ENCODE measurements at regions not wholly inside any gene's neighbourhood (a gene's known extent, or its start where the extent isn't known, plus 50 kb on each side); places are given as distances from the start of the nearest gene placed in this dataset.
"Not testable (repeated sequence)": the region's sequence is repeated elsewhere in the genome, so short reads cannot be mapped to it uniquely, and the experiment has no call there.

DNA sequence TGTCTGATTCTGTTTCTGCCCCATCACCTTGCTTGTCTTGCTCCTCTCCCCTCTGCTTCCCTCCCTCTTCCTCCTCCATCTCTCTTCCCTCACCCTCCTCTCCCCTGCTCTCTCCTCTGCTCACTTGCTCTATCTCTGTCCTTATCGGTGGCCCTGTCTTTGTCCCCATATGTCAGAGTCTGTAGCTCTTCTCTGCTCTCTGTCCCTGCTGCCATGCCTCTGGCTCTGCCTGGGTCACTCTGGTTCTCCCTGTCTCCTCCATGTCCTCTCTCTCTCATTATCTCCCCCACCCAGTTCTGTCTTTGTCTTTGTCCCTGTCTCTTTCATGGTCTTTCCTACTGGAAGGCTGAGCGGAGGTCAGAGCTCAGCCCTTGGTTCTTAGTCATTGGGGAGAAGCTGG is 169.1 kb upstream of the NLRP1 start:
- no peak for DNase-seq

GRCh38 chr17:5757314-5757907 is 173.1 kb upstream of the NLRP1 start:
- no peak for DNase-seq

DNA sequence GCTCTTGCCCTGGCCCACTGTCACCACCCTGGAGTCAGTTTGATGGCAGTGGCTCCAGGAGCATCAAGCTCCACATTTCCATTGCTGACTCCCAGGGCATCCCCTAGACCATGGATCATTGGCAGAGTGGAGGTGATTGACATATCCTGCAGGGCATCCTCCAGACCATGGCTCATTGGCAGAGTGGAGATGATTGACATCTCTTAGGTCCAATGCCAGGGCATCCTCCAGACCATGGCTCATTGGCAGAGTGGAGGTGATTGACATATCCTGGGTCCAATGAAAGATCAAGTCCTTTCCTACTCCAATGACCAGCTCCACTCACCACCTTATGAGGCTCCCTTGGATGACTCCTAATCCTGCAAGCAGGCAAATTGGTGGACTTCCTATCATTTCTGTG is 174.3 kb upstream of the NLRP1 start:
- no peak for DNase-seq

GRCh38 chr17:5759501-5759925 is 175.2 kb upstream of the NLRP1 start:
- no peak for DNase-seq

- no peak for DNase-seq
These were observed 177.9 kb upstream of the NLRP1 start for GRCh38 chr17:5762191-5762590.

- no peak for DNase-seq
These were observed 179.4 kb upstream of the NLRP1 start for GRCh38 chr17:5763595-5764306.

DNA sequence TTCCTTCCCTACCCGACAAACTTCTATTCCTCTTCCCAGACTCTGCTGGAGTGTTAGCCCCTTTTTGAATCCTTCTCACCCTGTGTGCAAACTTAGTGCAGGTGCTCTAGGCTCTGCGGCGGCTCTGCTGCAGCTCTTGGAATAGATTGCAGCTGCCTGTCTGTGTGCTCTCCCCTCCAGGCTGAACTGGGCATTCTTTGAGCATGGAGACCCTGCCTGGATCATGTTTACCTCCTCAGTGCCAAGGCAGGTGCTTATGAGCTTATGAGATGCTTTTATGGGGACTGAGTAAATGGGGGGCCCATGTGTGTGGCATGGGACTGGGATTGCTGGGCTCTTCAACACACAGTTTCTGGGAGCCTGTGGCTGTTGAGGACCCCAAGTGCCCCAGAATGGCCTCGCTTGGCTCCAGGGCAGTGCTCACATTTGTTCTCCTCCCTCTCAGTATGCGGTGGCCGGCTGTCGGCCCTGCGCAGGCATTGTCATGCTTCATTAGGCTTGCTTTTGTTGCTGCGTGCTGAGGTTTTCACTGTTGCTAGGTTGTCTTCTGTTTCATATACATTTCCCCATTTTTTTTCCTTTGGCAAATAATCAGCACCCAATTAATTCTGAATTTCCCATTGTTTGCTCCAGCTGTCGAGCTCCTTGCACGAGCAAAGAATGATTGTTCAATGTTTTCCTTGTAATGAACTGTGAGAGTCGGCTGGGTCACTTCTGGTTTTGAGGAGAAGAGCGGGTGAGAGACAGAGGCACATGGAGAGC is 185.5 kb upstream of the NLRP1 start:
- peak; percentile 59 for DNase-seq

GRCh38 chr17:5770441-5771270 is 186.3 kb upstream of the NLRP1 start:
- DNase-seq = no peak

- DNase-seq = not testable (repeated sequence)
These were observed 186.9 kb upstream of the NLRP1 start for GRCh38 chr17:5771271-5771577.

DNA sequence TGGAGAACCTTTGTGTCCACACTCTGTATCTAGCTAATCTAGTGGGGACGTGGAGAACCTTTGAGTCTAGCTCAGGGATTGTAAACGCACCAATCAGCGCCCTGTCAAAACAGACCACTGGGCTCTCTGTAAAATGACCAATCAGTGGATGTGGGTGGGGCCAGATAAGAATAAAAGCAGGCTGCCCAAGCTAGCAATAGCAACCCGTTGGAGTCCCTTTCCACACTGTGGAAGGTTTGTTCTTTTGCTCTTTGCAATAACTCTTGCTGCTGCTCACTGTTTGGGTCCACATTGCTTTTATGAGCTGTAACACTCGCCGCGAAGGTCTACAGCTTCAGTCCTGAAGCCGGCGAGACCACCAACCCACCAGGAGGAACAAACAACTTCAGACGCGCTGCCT is 187.7 kb upstream of the NLRP1 start:
- DNase-seq = not testable (repeated sequence)

- no peak for DNase-seq
These were observed 188.4 kb upstream of the NLRP1 start for GRCh38 chr17:5772720-5773119.

GRCh38 chr17:5773816-5774360 is 189.6 kb upstream of the NLRP1 start:
- no peak for DNase-seq

- no peak for DNase-seq
These were observed 190.8 kb upstream of the NLRP1 start for GRCh38 chr17:5775098-5775497.

DNA sequence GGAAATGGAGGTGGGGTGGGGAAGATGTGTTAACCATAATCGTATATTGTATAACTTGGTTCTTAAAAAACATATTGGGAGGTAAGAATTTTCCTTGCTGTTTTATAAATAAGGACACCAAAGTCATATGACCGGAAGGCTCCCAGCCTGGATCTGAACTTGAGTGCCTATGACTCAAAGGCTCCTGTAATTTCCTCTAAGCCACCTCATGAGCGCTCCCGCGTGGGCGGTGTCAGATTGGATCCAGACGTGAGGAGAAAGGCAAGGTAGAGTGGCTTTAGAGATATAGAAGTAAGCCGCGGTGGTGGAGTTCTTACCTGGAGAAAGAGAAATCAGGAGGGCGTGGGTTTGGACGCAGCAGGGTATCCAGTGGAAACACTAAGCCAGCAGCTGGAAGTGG is 196.2 kb upstream of the NLRP1 start:
- DNase-seq = no peak

- DNase-seq = no peak
These were observed 197.1 kb upstream of the NLRP1 start for GRCh38 chr17:5781236-5781927.

DNA sequence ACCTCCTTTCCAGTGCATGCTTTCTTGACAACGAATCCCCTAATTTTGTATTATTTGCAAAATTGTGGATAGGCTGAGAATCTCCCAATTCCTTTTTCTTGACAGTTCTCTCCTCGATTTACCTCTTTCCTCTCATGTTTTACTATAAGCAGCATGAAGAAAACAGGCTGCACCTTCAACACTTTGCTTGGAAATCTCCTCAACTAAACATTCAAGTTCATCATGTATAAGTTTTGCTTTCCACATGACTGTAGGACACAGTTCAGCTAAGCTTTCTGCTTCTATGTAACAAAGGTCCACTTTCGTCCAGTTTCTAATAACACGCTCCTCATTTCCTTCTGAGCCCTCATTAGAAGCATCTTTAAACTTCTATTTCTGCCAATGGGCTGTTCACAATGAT is 199.0 kb upstream of the NLRP1 start:
- no peak for DNase-seq

- DNase-seq = no peak
These were observed 199.5 kb upstream of the NLRP1 start for GRCh38 chr17:5783851-5784250.

DNA sequence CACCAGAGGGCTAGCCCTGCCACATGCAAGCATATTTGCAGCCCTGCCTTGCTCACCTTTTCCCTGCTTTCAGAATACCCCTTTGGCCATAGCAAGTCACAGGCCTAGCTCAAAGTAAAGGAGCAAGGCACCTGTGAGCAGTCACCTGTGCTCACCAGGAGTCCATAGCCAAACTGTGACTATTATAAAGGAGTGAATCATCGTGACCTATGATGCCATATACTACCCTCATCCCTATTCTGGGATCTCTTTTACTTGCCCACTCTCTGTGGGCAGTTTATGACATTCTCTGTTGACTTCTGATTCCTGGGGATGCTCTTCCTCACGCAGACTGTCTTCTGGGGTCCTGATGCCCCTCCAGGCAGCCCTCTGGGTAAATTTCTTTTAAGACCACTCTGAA is 200.5 kb upstream of the NLRP1 start:
- DNase-seq = no peak

DNA sequence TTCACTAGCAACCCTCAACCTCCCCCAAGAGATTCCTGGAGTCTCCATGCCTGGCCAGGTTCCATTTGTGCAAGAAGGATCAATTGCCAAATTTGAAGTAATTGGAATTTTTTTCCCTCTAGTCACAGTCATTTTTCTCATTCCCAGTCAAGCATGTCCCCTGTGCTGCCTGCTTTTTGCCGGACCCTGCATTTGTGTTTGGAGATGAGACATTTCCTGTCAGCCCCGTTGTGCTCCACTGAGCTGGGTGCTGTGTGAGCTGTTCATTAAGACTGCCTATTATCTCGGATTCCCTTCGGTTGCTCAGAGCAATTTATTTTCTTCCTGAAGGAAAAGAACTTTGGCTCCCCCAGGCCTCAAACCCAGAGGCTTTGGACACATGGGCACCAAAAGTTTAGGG is 201.0 kb upstream of the NLRP1 start:
- no peak for DNase-seq

DNA sequence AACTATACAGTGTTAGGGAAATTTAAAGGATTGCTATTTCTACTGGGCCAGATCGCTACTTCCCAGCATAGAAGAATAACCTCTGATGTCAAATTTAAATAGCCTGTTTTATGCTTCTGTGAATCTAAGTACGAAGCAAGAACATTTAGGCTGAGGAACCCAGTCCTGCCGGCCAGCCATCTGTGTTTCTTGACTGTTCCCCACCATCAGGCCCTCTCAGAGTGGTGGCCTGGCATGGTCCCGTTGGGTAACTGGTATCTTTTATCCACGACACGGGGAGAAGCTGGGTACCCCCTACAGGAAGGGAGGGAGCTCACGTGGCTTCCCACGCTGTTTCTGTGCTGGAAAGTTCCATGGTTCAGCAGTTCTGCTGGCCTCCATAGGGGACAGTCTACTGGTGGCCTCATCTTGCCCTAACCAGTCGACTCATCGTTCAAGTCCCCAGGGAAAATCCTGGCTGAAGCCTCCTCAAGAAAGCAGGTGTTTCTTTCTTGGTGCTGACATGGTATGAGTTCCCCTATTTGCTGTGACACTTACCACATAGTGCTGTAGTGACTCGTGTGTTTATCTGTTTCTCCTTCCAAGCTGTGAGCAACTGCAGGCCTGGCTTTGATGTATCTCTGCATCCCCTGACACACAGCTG is 201.7 kb upstream of the NLRP1 start:
- no peak for DNase-seq

DNA sequence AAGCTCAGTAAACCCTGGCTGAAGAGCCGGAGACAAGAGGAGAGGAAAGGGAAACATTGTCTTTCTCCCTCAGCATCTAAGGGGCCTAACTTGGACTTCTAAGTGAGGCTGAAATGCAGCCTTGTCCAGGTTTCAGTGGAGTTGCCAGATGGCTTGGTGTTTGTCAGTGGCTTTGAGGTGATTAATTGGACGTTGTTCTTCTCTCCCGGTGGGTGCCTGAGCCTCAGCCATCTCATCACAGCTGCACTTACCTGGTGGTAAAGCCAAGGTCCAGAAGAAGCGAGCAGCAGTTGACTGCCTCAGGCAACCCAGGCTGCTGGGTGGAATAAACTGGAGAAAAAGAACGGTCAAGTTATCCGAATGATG is 202.2 kb upstream of the NLRP1 start:
- DNase-seq = no peak

DNA sequence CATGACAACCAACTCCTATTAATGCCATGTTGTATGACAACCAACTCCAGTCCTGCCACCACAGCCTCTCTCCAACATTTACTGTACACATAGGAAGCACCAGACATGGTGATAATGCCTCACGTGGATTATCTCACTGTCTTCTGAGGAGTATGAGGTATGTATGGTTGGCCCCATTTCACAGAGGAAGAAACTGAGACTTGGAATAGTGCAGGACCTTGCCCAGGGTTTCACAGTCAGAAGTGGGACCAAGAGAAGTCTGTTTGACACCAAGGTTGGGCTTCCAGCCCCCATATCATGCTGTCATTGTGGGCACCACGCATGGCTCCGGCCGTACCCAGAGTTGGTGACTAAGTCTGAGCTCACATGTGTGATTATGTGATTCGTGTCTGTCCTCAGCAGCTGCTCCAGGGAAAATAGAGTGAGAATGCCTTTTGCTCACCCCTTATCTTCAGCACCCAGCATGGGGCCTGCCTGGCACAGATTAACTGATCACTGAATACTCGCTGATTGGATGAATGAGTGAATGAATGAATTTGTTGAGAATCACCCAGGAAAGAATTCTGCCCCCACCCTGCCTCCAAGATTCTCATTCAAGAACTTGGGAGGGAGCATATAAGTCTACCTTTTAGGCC is 204.1 kb upstream of the NLRP1 start:
- no peak for DNase-seq

Measured in left hindlimb (tissue), 1 donor.